GM12872 (cell line): ENCODE measurements at regions not wholly inside any gene's neighbourhood (a gene's known extent, or its start where the extent isn't known, plus 50 kb on each side); places are given as distances from the start of the nearest gene placed in this dataset.

Source experiments
- CTCF ChIP-seq: IDR thresholded peaks from 3 replicates; pipeline ENCODE4 v1.5.1; 2011; ENCODE audit warnings: low read depth, mild to moderate bottlenecking, low read length, moderate library complexity; ENCODE audit not compliant: insufficient read depth

- no peak for TF ChIP-seq CTCF
Measured at GRCh38 chr6:93562582-93562981, 143.2 kb upstream of the EPHA7 start.

- no peak for TF ChIP-seq CTCF
Measured at GRCh38 chr6:93555292-93555691, 135.9 kb upstream of the EPHA7 start.

DNA sequence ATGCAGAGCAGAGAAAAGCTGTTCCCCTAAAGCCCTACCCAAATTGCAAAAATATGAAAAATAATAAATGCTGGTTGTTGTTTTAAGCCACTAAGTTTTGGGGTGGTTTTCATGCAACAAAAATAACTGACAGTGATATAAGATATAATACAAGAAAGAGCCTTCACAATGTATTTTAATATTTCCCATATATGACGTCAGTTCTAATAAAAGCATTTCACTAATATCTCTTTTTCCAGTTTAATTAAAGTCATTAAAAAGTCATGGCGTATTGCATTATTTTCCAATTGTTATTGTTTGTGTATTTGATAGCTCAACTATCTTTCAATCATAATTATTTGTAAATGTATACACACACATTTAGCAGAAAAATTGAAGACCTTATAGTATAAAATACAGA lies 134.7 kb upstream of the EPHA7 start:
- no peak for TF ChIP-seq CTCF

- no peak for TF ChIP-seq CTCF
Measured at GRCh38 chr6:93550551-93551276, 131.4 kb upstream of the EPHA7 start.

GRCh38 chr6:93549868-93550267 lies 130.5 kb upstream of the EPHA7 start:
- no peak for TF ChIP-seq CTCF

DNA sequence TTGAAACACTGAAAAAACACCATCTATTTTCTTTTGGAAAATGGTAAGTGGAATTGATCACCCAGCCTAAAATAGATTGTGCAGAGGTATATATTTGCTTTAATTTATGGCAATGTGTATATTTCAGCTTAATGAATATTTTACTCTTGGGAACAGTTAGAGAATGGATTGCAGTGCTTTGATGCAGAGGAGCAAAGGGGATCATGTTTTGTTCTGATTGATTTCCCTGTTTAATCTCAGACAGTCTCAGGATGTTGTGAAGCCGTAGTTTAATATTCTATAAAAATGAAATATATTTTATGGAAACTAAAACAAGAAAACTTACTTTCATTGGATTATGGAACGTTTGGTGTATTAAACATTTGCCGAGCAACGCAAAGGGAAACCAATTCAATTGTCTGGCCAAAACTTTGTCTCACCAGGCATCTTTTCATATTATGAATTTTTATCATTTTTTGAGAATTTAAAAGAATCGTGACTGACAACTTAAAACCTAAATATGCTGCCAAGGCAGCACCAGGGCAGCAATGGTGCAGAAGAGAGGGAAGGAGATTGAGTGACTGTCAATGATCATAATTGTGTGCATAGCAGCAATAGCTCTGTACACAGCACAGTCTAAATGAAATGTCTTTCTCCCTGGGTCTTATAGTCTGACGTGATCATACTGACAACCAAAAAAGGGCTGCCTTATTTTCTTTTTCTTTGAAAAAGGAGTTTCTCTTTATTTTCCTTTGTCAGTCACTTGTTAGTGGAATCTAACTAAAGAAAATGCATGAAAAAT lies 105.5 kb upstream of the EPHA7 start:
- no peak for TF ChIP-seq CTCF

DNA sequence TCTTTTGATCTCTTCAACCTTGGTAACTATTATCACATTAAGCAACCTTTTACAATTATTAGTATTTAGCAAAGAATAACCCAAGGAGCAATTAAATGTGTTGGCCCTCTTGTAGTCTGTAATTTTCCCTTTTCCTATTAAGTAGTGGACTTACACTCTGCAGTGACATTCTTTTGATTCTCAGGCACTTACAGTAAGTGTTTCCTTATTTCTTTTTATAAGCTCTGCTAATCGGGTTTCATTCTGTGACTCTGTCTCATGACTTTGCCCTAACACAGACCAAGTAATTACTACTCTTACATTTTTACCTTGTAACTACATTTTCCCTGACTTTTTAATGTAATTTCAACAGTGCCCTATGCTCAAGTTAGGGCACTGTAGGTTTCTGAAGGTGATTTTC lies 104.0 kb upstream of the EPHA7 start:
- no peak for TF ChIP-seq CTCF
